Ovary (tissue), 7 donors: ENCODE measurements at regions not wholly inside any gene's neighbourhood (a gene's known extent, or its start where the extent isn't known, plus 50 kb on each side); places are given as distances from the start of the nearest gene placed in this dataset.

Experiments
- DNase-seq, 5 donors: peaks; one replicate each; pipeline ENCODE4 v3.0.0-alpha.2; 2019 to 2020
- H3K27ac ChIP-seq, 2 donors: fragments of 200-600 bp; one replicate each; pipeline versions ENCODE4 v1.5.1 to v1.8.0; 2019 to 2022
- H3K27me3 ChIP-seq: fragments of 200-600 bp; one replicate; pipeline ENCODE4 v1.8.0; 2022
- H3K36me3 ChIP-seq: fragments of 200-600 bp; sonication (generic); one replicate; pipeline ENCODE4 v1.5.1; 2019
- H3K4me1 ChIP-seq: one replicate; pipeline ENCODE4 v1.8.1; 2013; ENCODE audit warnings: mild to moderate bottlenecking, moderate library complexity; ENCODE audit not compliant: insufficient read depth
- H3K4me3 ChIP-seq: fragments of 200-600 bp; sonication (generic); one replicate; pipeline ENCODE4 v1.5.1; 2017
- H3K9me3 ChIP-seq, 2 donors: fragments of 200-600 bp in 1 of 2; sonication (generic) in 1 of 2; one replicate each; pipeline versions ENCODE4 v1.5.1 to v1.8.1; 2013 to 2019; ENCODE audit warnings: mild to moderate bottlenecking in 1 of 2, moderate library complexity in 1 of 2
- CTCF ChIP-seq, 3 donors: fragments of 450-650 bp in 2 of 3; fragments of 200-600 bp in 1 of 3; IDR thresholded peaks; one replicate each; pipeline versions ENCODE4 v1.5.1 to v1.8.0; 2016 to 2022; ENCODE audit warnings: antibody characterized with exemption in 3 of 3, mild to moderate bottlenecking in 1 of 3
- EP300 ChIP-seq: sonication (generic); formaldehyde crosslinking; IDR thresholded peaks from one replicate; pipeline ENCODE4 v1.6.1; 2017; ENCODE audit warnings: antibody characterized with exemption
- POLR2A ChIP-seq: fragments of 450-650 bp; IDR thresholded peaks from one replicate; pipeline ENCODE4 v1.6.1; 2017; ENCODE audit warnings: antibody characterized with exemption, mild to moderate bottlenecking, moderate library complexity
- WGBS, 3 donors: extraction: QIAGEN DNeasy Blood & Tissue Kit in 1 of 3; methylation state at CpG; one replicate each; pipeline versions ENCODE4 v1.1.5 to v1.1.7; 2013 to 2017; 5-methylcytosine and 5-hydroxymethylcytosine counted together
- intact Hi-C, 4 donors: fragments of 100-400 bp; cut with DNase I; formaldehyde crosslinking; loops; one replicate each; pipeline versions ENCODE4 v1.11.0 to v1.15.1; 2022 to 2023
- donor health status: DM: no; HTN: no; CAD: no; lungs with moderate emphysema.
- donor health status: DM: no; HTN: no; CAD: no.
- donor health status: Bipolar disorder and iron deficiency.
- donor health status: DM: no; HTN: no; CAD: no.
- donor health status: DM: yes; HTN: yes; CAD: no.

GRCh38 chr6:151721146-151721545, 86.3 kb upstream of the ESR1 start:
- 78 to 97% (median 96%) methylated on average over 3 of the region's 3 CpGs for WGBS, 3 donors
- H3K9me3 ChIP-seq = no peaks in the 10 kb centered on the region
- intact Hi-C loops = no loop called here
- no peaks in the 10 kb centered on the region for H3K27me3 ChIP-seq
- H3K27ac ChIP-seq = no peak overlapping the region
- TF ChIP-seq POLR2A (no peak), EP300 (no peak), CTCF (IDR thresholded peaks at IDR 0.05) (no peak)
- no peak overlapping the region for H3K4me3 ChIP-seq
- DNase-seq = no peak
- H3K4me1 ChIP-seq = no peaks in the 10 kb centered on the region
- no peaks in the 10 kb centered on the region for H3K36me3 ChIP-seq

GRCh38 chr6:151721671-151722070, 85.8 kb upstream of the ESR1 start:
- Histone ChIP-seq H3K27me3 (no peaks in the 10 kb centered on the region), H3K27ac (no peak overlapping the region), H3K36me3 (no peaks in the 10 kb centered on the region), H3K4me3 (no peak overlapping the region), H3K4me1 (no peaks in the 10 kb centered on the region), H3K9me3 (no peaks in the 10 kb centered on the region)
- intact Hi-C loops = no loop called here
- no peak for DNase-seq
- no peak for TF ChIP-seq POLR2A
- TF ChIP-seq EP300 = no peak
- no peak for TF ChIP-seq CTCF (IDR thresholded peaks at IDR 0.05)
- WGBS, 3 donors = 62 to 73% (median 70%) methylated on average over 1 of the region's 1 CpG

- Histone ChIP-seq H3K27ac (no peak overlapping the region), H3K4me3 (no peak overlapping the region), H3K9me3 (no peaks in the 10 kb centered on the region), H3K4me1 (no peaks in the 10 kb centered on the region), H3K36me3 (no peaks in the 10 kb centered on the region), H3K27me3 (no peaks in the 10 kb centered on the region)
- intact Hi-C loops = no loop called here
- DNase-seq = no peak
- WGBS, 3 donors = 91 to 94% (median 93%) methylated on average over 4 of the region's 4 CpGs
- TF ChIP-seq EP300 = no peak
- TF ChIP-seq CTCF (IDR thresholded peaks at IDR 0.05) = no peak
- TF ChIP-seq POLR2A = no peak
These were observed 85.1 kb upstream of the ESR1 start for GRCh38 chr6:151722342-151722741.

- no peak overlapping the region for H3K27ac ChIP-seq
- no peaks in the 10 kb centered on the region for H3K27me3 ChIP-seq
- 75 to 90% (median 87%) methylated on average over 1 of the region's 1 CpG for WGBS, 3 donors
- H3K4me3 ChIP-seq = no peak overlapping the region
- intact Hi-C loops = no loop called here
- H3K36me3 ChIP-seq = no peaks in the 10 kb centered on the region
- DNase-seq = no peak
- H3K9me3 ChIP-seq = no peaks in the 10 kb centered on the region
- TF ChIP-seq POLR2A (no peak), CTCF (IDR thresholded peaks at IDR 0.05) (no peak), EP300 (no peak)
- H3K4me1 ChIP-seq = no peaks in the 10 kb centered on the region
These were observed 84.3 kb upstream of the ESR1 start for GRCh38 chr6:151723152-151723551.
